ENCODE measurements at regions not wholly inside any gene's neighbourhood (a gene's known extent, or its start where the extent isn't known, plus 50 kb on each side); places are given as distances from the start of the nearest gene placed in this dataset.

DNA sequence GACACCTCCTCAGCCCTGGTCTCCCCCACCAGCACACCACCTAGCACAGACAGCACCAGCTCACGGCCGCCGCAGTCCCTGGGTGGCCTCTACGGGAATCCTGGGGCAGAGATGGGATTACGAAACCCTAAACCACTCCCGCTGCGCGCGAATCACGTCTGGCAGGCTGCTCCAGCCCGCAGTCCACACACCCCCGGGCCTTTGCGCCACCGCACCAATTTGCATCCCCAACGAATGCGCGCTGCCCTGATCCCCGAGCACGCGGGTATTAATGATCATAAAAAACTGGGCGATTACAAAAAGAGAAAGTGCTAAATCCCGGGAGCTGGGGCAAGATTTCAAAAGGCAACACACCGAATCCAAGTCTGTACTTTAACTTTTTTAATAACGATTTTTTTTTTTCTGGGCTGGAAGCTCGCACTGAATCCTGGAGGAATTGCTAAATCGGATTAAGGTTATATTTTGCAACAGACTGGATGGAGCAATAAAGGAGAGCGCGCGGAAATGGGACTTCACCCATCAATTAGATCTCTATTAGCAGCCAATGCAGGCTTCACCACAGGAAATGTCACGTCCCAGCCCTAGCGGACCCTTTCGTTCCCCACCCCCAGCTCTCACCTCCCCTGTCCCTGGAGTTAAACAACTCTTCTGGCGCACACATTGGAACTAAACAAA, 69.8 kb upstream of the TMEM33 start:
- DNase-seq (ENCODE audit: low read depth in 4 of 4, low spot score in 3 of 4) = no peak

DNA sequence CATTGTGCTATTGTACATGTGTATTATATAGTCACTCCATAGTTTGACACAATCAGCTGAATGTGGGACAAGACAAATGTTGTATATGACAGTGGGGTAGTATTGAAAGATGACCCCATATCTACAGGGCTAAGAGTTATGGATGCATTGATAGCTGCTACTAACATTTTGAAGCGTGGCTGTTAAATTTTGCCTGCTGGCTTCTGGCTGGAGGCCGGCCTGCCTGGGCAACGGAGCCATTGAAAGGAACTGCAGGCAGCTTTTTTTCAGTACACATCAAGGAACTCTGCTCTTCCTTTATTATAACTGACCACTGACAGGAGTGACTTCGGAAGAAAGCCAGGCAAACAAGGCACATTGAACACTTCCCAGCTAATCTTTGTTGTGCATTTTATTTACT, 76.1 kb upstream of the TMEM33 start:
- DNase-seq (ENCODE audit: low read depth in 4 of 4, low spot score in 3 of 4) = no peak

DNA sequence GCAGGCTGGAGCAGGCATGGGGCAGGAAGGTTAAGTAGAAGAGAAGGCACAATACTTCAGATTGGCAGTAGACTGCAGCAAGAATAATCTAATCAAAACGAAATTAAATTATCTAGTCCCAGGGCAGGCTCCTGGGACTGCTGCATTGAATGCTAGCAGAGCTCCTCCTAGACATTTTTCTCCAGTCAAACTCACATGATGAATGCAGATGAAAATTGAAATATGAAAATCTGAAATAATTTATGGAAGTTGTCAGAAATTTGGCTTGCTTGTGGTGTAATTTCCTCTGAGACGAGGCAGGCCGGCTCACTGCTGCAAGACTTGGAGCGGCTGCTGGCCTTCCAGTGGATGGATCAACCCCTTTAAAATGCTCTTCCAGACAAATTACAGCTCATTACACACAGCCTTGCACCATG, 78.0 kb upstream of the TMEM33 start:
- no peak for DNase-seq (ENCODE audit: low read depth in 4 of 4, low spot score in 3 of 4)

DNA sequence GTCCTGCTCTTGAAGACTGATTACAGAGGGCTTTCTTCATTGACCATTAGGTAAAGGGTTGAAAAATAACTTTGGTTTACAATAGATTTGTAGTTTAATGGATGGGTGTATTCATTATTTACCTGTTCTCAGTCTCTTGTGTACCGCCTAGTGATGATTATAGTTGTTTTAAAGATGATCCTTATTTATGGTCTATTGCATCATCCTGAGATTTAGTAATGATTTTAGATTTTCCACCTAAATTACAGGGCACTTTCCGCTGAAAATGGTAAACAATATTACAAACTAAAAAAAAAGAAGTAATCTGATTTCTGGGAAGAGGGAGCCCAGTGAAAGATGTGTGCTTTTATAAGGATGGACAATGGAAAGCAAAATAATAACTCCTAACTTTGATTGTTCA, 78.4 kb upstream of the TMEM33 start:
- no peak for DNase-seq (ENCODE audit: low read depth in 4 of 4, low spot score in 3 of 4)

DNA sequence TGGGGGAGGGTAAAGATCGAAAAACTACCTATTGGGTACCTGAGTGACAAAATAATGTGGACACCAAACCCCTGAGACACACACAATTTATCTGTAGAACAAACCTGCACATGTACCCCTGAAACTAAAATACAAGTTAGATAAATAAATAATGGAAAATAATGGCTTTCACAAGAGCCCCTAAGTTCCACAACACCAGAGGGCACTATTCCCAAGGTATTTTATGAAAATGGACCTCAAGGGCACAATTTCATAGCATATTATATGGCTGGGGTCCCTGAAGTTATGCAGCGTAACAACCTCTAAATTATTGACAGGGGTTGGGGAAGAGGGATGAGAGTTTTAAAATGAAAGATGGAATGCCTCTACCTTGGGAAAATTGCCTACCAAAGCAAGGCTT, 81.3 kb upstream of the TMEM33 start:
- DNase-seq (ENCODE audit: low read depth in 4 of 4, low spot score in 3 of 4) = no peak

DNA sequence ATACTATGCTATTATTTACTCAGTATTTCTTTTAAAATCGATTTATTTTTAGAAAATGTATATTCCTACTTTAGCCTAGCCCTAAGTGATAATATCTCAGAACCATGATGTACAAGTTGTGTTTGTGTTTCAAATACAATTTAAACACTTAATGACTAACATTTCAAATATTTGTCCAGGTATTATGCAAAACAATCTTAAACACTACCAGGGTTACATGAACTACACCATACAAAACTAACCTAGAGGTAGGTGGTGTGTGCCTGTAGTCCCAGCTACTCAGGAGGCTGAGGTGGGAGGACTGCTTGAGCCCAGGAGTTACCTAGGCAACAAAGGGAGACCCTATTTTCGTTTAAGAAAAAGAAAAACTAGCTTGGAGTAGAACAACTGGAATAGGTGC, 83.0 kb upstream of the TMEM33 start:
- no peak for DNase-seq (ENCODE audit: low read depth in 4 of 4, low spot score in 3 of 4)

DNA sequence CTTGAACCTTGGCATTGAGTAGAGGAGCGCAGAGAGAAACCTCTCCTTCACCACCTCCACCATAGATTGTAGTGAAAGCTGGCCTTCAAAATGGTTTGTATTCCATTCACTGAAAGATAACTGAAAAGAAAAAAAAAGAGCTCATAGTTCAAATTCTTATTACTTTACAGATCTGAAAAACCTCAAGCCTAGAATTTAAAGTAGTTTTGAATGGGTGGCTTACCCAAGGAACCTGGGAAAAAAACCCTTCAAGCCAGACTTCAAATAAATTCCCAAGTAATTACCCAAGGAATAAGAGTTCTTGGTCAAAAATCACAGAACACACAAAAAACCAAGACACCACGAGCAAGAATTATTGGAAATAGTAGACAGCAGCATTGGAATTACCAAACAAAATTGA, 83.6 kb upstream of the TMEM33 start:
- no peak for DNase-seq (ENCODE audit: low read depth in 4 of 4, low spot score in 3 of 4)

DNA sequence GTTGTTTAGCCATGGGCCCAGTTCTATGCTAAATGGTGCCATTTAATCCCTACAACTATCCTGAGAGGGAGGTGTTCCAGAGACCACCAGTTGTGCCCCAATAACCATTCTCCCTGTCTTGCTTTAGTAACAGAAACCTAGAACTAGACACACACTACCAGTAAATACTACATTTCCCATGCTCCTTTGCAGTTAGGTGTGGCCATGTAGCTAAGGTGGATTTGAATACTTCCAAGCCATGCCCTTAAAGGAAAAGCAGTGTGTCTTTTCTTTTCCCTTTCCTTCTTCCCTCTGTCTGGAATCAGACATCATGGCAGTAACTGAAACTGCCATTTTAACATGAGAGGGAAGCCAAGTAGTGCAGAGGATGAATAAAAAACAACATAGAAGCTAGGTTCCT, 90.9 kb upstream of the TMEM33 start:
- no peak for DNase-seq (ENCODE audit: low read depth in 4 of 4, low spot score in 3 of 4)

DNA sequence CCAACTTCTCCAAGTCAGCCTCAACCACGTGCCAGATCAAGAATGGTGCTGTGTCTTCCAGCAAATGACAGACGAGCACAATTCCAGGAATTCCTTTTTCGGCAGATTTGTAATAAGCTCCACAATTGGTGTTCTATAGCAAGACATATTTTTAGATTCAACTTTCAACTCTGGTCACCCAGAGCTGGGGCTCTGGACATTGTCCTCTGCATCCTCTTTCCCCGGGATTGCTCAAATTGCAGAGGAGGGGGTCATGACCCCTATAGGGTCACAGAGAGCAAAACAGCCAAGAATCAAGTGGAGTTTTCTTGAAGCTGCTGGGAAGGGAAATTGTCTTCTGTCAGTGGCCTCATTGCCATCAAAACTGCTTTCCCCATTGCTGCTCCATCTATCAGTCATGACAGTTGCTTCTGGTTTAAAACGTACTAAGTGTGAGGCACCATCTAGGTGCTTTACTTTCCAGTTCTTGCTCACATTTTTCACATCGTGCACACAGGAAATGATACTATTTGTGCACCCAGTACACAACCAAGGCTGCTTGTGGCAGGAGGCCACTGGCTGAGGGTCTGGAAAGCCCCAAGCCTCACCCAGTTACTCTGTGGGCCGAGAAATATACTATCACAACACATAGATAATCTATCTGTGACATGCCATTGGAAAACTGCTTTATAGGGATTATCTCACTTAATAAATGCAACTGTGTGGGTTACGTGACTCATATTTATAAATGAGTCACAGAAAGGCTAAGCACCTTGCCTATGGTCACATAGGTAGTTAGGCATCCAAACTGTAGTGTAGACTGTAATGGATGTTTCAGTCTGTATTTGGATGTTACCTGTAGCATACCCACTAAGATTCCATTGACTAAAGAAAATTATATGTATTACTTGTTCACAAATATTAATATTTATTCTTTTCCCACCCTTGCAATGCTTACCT, 91.7 kb upstream of the PHOX2B start:
- no peak for DNase-seq (ENCODE audit: low read depth in 4 of 4, low spot score in 3 of 4)

DNA sequence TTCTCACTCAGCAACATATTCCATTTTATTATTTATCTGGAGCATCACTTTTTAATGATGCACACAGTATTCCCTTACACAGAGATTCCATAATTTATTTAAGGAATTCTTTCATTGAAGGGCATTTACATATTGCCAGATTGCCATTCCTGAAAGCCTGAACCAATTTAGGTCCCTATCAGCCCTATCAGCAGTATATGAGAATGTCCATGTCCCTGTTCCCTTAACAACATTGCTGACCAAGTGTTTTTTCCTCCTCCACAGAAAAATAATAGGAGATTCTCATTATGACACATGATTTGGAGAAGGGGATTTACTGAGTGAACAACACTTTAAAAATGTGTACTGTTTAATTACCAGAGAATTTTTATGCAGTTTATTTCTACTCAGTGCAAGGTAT, 90.1 kb upstream of the PHOX2B start:
- no peak for DNase-seq (ENCODE audit: low read depth in 4 of 4, low spot score in 3 of 4)

DNA sequence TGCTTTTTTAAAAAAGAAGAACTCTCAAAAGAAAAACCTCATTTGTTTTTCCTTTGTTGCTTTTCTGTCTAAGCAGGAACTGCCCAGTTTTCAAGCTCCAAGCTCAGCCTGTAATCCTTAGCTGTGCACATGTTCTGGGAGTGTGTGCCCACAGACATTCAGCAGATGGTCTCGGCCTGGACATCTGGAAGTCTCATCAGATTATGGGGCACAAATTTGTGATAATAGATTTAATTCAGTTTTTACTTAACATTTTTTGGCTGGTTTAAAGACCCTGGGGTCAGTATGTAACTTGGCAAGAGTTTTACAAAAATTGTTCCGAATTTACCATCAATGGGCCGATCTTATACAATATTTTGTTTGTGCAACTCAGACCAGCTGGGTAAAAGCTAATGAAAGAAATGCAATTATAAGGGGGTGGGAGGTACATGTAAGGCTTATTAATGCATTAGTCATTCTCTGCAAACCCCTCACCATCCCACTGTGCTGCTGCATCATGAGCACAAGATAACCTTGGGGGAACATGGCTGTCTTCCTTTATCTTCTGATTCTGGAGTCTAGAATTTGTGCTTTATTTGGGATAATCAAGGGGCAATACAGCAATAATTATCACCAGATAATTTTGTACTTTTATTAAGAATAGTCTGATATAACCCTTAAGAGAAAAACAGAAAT, 86.9 kb upstream of the PHOX2B start:
- DNase-seq (ENCODE audit: low read depth in 4 of 4, low spot score in 3 of 4) = no peak

DNA sequence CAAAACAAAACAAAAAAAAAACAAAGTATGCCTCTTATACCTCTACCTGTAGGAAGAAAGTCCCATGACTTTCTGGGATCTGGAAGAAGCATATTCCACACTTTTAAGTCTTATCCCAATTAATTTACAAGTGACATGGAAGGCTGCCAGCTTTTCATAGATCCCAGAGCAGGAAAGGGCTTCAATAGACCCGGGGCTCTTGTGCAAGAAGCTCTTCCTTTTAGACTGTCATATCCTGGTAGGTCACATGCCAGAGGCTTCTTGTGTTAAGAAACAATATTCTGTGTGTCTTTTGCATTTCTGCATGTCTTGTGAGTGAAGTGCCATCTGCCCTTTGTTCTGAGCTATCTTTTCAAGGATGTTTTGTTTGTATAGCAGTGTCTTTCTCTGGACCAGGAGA, 84.4 kb upstream of the PHOX2B start:
- no peak for DNase-seq (ENCODE audit: low read depth in 4 of 4, low spot score in 3 of 4)

DNA sequence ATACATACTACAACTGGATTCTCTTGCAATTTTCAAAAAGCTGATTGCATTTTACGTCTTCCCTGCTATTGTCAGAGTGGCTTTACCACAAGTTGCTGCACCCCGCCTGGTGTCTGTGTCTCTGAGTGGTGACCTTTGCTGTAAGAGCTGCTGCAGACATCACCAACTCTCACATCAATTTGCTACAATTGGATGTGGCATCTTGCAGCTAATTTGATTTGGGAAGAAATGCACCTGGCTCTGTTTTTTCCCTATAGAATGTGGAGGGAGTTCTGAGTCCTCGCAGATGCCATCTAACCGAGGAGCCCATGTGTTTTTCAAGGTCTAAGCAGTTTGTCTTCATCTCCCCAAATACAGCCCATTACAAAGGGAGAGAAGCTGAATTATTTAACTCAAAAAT, 73.8 kb upstream of the PHOX2B start:
- DNase-seq (ENCODE audit: low read depth in 4 of 4, low spot score in 3 of 4) = no peak

DNA sequence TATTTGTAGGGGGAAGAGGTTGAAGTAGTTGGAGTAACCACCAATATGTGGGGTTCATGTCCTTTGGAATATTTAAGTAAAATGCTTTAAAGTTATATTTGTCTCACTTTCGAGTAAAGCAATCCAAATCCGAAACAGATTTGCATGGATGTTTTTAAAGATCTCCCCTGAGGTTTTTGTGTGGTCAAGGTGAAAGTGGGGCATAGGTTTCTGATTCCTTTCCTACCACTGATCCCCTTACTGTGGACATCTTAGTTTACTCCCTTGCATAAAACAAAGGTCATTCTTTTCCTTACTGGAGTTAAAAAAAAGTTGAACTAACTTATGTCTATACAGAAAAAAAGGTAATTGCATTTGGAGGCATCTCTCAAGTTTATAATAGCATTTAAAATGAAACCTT, 71.9 kb upstream of the PHOX2B start:
- DNase-seq (ENCODE audit: low read depth in 4 of 4, low spot score in 3 of 4) = no peak

DNA sequence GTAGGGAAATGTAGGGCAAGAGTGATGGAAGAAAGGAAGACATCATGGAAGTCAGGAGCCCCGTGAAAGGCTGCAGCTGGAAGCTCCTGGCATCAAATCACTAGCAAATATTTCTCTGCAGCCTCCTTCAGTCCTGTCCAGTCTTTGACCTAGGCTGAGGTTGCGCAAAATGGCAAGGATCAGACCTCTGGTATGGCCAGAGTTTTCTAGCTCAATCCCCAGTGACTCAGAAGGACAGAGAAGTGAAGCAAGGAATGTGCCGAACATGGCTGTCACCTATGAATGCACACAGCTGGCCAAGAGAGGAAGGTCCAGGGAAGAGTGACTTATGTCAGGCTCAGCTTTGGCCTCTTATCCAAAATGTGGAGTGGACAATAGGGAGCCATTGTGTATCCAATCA, 71.1 kb upstream of the PHOX2B start:
- no peak for DNase-seq (ENCODE audit: low read depth in 4 of 4, low spot score in 3 of 4)

DNA sequence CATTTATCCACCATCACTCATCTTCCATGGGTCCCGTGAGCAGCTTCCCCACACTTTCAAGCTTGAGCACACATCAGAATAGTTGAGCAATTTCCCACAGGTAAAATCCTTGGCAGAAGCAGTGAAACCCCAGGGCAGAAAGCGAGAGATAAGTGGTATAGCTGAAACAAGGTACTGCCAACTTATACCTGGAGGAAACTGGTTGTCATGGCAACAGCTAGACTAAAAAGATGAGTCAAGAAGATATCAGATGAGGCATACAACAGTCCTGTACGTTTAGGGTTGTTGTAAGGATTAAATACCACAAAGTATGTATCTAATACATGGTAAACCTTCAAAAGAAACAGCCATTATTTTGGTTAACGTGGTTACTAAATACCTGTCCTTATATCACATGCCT, 66.9 kb upstream of the PHOX2B start:
- DNase-seq (ENCODE audit: low read depth in 4 of 4, low spot score in 3 of 4) = no peak

DNA sequence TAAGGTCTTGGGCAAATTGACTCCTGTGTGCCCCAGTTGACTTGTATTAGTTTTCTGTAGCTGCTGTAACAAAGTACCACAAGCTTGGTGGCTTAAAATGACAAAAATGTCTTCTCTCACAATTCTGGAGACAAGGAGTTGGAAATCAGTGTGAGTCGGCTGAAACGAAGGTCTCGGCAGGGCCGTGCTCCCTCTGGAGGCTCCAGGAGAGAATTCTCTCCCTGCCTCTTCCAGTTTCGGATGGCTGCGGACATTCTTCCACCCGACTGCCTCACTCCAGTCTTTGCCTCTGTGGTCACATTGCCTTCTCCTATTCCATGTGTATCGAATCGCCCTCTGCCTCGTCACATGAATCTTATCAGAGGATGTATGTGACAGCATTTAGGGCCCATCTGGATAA, 66.0 kb upstream of the PHOX2B start:
- peak in 1 of 4 donors; percentile 22 for DNase-seq (ENCODE audit: low read depth in 4 of 4, low spot score in 3 of 4)

DNA sequence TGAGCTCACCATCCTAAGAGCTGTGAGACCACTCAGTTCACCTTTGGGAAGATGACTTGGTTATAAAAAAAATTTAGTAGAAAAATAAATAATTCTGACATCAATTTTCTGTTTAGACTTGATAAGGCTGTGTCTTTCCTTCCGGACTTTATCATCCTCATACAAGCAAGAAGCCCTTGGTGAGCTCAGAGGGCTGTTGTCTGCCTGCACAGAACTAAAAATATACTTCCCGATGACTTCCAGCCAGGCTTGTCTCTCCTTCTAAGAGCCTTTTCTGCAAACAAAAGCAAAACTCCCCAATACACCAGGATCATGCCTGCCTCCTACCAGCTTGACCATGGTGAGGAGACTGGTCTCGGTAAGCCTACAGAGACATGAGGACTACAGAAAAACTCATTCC, 58.3 kb upstream of the PHOX2B start:
- no peak for DNase-seq (ENCODE audit: low read depth in 4 of 4, low spot score in 3 of 4)

DNA sequence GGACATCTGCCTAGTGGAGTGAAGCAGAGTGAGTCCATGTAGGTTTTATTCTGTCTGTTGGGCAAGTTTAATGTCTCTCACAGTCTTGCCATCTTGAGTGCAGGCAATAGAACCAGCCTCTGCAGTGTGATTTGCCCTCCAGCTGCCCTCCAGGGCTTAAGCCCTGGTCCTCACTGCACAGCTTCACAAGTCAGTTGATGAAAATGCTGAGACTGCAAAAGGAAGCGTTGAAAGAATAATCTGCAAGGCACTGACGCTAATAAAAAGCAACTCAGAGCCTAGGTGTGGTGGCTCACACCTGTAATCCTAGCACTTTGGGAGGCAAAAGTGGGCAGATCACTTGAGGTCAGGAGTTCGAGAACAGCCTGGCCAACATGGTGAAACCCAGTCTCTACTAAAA, 54.1 kb upstream of the PHOX2B start:
- no peak for DNase-seq (ENCODE audit: low read depth in 4 of 4, low spot score in 3 of 4)

DNA sequence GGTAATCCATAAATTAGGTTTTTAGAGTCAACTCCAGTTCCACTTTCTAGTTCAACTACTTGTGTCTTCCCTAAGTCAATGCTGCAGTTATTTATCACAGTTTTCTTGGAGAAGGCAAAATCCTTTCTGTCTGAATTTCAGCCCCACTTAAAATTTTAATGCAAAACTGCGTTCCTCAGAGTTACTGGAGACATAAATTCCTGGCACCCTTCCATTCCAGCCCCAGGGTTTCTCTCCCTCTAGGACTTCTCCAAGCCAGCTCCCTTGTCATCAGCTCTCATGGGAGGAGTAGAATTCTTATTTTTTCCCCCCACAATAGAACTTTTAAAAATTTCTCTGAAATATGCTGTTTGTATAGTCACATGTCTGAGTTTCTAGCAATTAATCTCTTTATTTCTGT, 50.6 kb upstream of the PHOX2B start:
- DNase-seq (ENCODE audit: low read depth in 4 of 4, low spot score in 3 of 4) = no peak
